Adipocyte (in vitro differentiated cells): ENCODE measurements at regions not wholly inside any gene's neighbourhood (a gene's known extent, or its start where the extent isn't known, plus 50 kb on each side); places are given as distances from the start of the nearest gene placed in this dataset.

Source experiments
- DNase-seq: peaks from one replicate; pipeline ENCODE4 v3.0.0-alpha.2; 2015; ENCODE audit warnings: low read depth
- H3K27me3 ChIP-seq: replicated peaks from 2 replicates; pipeline ENCODE4 v1.7.0; 2013; ENCODE audit warnings: mild to moderate bottlenecking, low read length, moderate library complexity; ENCODE audit not compliant: control insufficient read depth, insufficient read depth
- H3K36me3 ChIP-seq: 2 replicates; pipeline ENCODE4 v1.7.0; 2013; ENCODE audit warnings: low read length, mild to moderate bottlenecking, moderate library complexity; ENCODE audit not compliant: control insufficient read depth, insufficient read depth, severe bottlenecking
- H3K4me1 ChIP-seq: 2 replicates; pipeline ENCODE4 v1.7.0; 2013; ENCODE audit warnings: mild to moderate bottlenecking, low read length, moderate library complexity; ENCODE audit not compliant: control insufficient read depth, insufficient read depth
- H3K4me3 ChIP-seq: 2 replicates; pipeline ENCODE4 v1.7.0; 2013; ENCODE audit warnings: mild to moderate bottlenecking, low read length, moderate library complexity
- H3K9ac ChIP-seq: 2 replicates; pipeline ENCODE4 v1.7.0; 2013; ENCODE audit warnings: mild to moderate bottlenecking, low read length, moderate library complexity
- H3K9me3 ChIP-seq: 2 replicates; pipeline ENCODE4 v1.7.0; 2013; ENCODE audit warnings: mild to moderate bottlenecking, low read length, moderate library complexity; ENCODE audit not compliant: control insufficient read depth

DNA sequence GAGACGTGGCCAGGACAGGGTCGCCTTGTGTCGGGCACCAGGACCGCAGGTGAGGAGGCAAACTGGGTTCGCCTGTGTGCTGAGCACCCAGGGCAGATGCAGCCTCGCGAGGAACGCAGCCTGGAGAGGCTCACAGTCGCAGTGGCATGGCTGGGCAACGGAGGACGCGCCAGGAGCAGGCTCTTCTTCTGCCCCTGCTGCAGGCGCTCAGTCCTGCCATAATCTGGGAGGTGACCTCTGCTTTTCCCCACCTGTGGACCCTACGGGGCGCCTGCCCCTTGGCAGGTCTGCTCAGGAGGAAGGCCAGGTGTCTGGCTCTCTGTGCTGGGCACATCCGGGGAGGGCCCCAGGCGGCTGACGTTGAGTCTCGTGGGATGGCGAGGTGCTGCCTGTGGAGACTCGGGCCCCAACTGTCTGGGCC, 1136.2 kb downstream of the BRD1 start:
- DNase-seq, result no peak
- no peaks in the 10 kb centered on the region for H3K9me3 ChIP-seq
- H3K36me3 ChIP-seq, result no peaks in the 10 kb centered on the region
- H3K4me3 ChIP-seq, result no peak overlapping the region
- no peaks in the 10 kb centered on the region for H3K27me3 ChIP-seq
- no peaks in the 10 kb centered on the region for H3K4me1 ChIP-seq
- no peak overlapping the region for H3K9ac ChIP-seq

DNA sequence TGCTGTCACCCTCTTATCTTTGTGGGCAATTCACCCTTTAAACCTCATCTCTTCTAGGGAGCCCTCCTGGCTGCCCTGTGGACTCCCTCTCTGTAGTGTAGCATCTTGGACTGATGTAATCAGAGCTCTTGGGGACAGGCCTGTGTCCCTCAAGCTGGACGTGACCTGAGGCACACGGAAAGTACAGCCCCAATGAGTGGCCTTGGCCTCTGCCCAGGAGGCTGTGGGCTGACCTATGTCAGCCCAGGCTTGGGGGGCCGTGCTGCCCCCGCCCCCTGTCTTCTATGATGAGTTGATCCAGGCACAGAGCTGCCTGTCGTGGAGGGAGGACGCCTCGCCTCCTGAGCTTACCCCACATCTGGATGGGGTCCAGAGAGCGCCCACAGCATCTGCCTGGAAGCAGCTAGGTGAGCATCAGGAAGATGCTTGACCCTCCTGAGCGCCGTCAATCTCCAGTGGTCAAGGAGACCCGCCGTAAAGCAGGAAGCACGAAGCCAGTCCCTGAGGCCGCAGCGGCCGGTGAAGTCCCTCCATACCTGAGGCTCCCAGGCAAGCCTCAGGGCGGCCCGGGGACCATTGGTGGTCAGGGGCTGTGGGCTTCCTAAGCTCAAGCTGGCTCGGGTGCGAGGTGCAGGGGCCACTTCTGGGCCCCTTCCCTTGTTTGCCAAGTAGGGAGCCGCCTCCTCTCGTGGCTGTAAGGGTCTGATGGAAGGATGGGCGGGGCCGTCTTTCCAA, 1136.9 kb downstream of the BRD1 start:
- no peaks in the 10 kb centered on the region for H3K27me3 ChIP-seq
- no peaks in the 10 kb centered on the region for H3K9me3 ChIP-seq
- DNase-seq, result no peak
- H3K4me3 ChIP-seq, result no peak overlapping the region
- no peaks in the 10 kb centered on the region for H3K36me3 ChIP-seq
- H3K4me1 ChIP-seq, result no peaks in the 10 kb centered on the region
- no peak overlapping the region for H3K9ac ChIP-seq

DNA sequence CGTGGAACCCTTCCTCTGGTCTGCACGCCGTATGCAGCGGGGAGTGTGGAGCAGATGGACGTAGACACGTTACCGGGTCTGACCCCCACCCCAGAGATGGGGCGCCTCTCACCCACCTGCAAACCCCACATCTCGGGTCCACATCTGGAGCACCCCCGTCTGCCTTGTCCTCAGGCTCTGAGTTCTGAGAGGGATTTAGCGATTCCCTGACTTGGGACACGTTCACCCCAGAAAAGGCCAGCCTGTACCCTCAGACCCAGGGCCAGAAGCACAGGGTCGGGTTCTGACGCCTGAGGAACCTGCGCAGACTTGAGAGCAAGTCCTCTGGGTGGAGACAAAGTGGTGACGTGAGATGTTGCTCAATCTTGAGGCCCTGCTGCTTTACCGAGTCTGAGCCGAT, 1138.5 kb downstream of the BRD1 start:
- no peaks in the 10 kb centered on the region for H3K36me3 ChIP-seq
- no peaks in the 10 kb centered on the region for H3K4me1 ChIP-seq
- H3K4me3 ChIP-seq, result no peak overlapping the region
- no peaks in the 10 kb centered on the region for H3K27me3 ChIP-seq
- H3K9me3 ChIP-seq, result no peaks in the 10 kb centered on the region
- no peak overlapping the region for H3K9ac ChIP-seq
- DNase-seq, result no peak

DNA sequence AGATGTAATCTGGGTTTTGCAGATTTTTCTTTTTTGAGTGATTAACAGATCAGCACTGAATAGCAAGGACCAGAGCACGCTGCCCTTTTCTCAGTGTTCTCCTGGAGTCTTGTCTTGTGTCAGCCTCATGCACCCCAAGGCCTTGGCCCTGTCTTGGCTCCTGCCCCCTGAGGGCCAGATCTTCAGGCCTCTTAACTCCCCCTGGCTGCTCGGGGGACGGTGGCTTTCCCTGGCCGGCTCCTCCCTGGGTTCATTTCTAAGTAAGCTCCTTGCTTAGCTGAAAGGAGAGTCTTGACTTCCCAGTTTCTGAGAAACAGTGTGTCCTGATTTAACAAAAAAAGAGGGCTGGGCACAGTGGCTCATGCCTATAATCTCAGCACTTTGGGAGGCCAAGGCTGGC, 1139.3 kb downstream of the BRD1 start:
- Histone ChIP-seq H3K27me3 (no peaks in the 10 kb centered on the region), H3K4me1 (no peaks in the 10 kb centered on the region), H3K9ac (no peak overlapping the region), H3K9me3 (no peaks in the 10 kb centered on the region), H3K4me3 (no peak overlapping the region), H3K36me3 (no peaks in the 10 kb centered on the region)
- no peak for DNase-seq

DNA sequence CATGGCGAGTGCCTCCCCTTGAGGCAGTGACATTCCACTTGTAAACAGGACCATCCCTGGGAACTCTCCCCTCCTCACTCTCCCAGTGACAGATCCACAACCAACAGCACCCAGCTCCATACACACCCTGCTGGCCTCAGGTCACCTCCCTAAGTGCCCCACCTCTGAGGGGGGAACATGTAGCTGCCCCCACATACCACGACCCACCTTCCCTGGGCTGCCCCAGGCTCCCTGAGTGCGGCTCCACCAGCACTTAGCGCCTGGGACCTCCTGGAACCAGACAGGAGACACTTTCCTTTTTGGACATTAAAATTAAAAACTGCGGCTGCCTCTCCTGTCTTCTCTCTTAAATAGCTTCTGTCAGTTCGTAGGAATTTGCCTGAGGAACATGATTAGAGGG, 1140.1 kb downstream of the BRD1 start:
- Histone ChIP-seq H3K36me3 (no peaks in the 10 kb centered on the region), H3K27me3 (no peaks in the 10 kb centered on the region), H3K4me1 (no peaks in the 10 kb centered on the region), H3K9me3 (no peaks in the 10 kb centered on the region), H3K4me3 (no peak overlapping the region), H3K9ac (no peak overlapping the region)
- DNase-seq, result no peak

- H3K4me1 ChIP-seq, result no peaks in the 10 kb centered on the region
- H3K4me3 ChIP-seq, result no peak overlapping the region
- no peaks in the 10 kb centered on the region for H3K27me3 ChIP-seq
- no peaks in the 10 kb centered on the region for H3K36me3 ChIP-seq
- DNase-seq, result no peak
- H3K9me3 ChIP-seq, result no peaks in the 10 kb centered on the region
- H3K9ac ChIP-seq, result no peak overlapping the region
Measured at GRCh38 chr22:48686694-48687302, 1140.9 kb downstream of the BRD1 start.

DNA sequence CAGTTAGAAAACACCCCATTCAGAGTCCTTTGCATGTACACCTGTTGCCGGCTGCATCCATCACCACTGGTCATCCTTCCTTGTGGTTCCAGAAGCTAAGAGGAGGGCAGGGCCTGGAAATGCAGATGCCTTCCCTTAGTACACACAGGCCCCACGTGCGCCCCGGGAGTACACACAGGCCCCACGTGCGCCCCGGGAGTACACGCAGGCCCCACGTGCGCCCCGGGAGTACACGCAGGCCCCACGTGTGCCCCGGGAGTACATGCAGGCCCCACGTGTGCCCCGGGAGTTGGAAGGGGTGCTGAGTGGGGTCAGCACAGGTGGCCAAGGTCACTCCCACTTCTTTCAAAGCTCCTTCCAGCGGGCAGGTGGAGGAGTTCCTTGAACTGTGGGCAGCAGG, 1141.9 kb downstream of the BRD1 start:
- no peak overlapping the region for H3K4me3 ChIP-seq
- H3K9me3 ChIP-seq, result no peaks in the 10 kb centered on the region
- H3K27me3 ChIP-seq, result no peaks in the 10 kb centered on the region
- DNase-seq, result no peak
- no peaks in the 10 kb centered on the region for H3K4me1 ChIP-seq
- no peak overlapping the region for H3K9ac ChIP-seq
- H3K36me3 ChIP-seq, result no peaks in the 10 kb centered on the region

GRCh38 chr22:48683640-48684039, 1144.0 kb downstream of the BRD1 start:
- Histone ChIP-seq H3K36me3 (no peaks in the 10 kb centered on the region), H3K4me1 (no peaks in the 10 kb centered on the region), H3K27me3 (no peaks in the 10 kb centered on the region), H3K9me3 (no peaks in the 10 kb centered on the region), H3K9ac (no peak overlapping the region), H3K4me3 (no peak overlapping the region)
- no peak for DNase-seq

- Histone ChIP-seq H3K4me3 (no peak overlapping the region), H3K9me3 (no peaks in the 10 kb centered on the region), H3K4me1 (no peaks in the 10 kb centered on the region), H3K36me3 (no peaks in the 10 kb centered on the region), H3K9ac (no peak overlapping the region), H3K27me3 (no peaks in the 10 kb centered on the region)
- DNase-seq, result no peak
Measured at GRCh38 chr22:48682504-48682903, 1145.2 kb downstream of the BRD1 start.

GRCh38 chr22:48680601-48681000, 1147.1 kb downstream of the BRD1 start:
- Histone ChIP-seq H3K4me3 (no peak overlapping the region), H3K9ac (no peak overlapping the region), H3K4me1 (no peaks in the 10 kb centered on the region), H3K9me3 (no peaks in the 10 kb centered on the region), H3K27me3 (no peaks in the 10 kb centered on the region), H3K36me3 (no peaks in the 10 kb centered on the region)
- DNase-seq, result no peak

DNA sequence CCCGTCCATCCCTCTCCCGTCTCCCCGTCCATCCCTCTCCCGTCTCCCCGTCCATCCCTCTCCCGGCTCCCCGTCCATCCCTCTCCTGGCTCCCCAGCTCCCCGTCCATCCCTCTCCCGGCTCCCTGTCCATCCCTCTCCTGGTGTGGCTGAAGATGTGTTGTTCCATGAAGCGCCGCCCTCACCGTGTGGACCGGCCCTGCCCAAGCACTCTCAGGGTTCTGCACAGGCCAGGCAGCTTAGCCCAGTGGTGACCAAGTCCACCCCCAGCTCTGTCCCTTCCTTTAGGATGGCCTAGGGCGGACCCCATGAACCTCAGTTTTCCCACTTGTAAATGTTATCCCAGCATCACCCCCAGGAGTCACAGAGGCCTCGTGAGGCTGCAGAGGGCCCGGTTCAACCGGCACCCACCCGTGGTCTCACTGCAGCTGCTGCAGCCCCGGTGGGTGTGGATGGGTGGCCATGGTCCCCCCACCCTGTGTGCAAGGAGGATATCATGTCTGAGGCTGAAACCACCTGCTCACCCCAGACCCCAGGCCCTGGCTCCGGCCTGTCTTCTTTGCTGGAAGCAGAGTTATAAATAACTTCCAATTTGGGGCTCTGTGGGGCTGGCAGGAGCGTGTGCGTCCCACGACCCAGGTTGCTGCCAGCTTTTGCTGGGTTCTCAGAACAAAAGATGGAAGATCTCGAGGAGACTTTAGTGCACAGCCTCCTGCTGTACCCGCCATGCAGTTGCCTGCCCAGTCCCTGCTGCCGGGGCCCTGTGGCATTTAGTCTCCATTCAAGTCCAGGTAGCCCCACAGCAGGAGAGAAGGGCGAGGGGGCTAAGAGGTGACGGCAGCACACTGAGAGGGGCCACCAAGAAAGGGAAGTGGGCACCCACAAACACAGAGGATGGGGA, 1147.8 kb downstream of the BRD1 start:
- DNase-seq, result no peak
- Histone ChIP-seq H3K9ac (no peak overlapping the region), H3K9me3 (no peaks in the 10 kb centered on the region), H3K4me1 (no peaks in the 10 kb centered on the region), H3K4me3 (no peak overlapping the region), H3K27me3 (no peaks in the 10 kb centered on the region), H3K36me3 (no peaks in the 10 kb centered on the region)
